SK-N-SH (cell line): ENCODE measurements at regions not wholly inside any gene's neighbourhood (a gene's known extent, or its start where the extent isn't known, plus 50 kb on each side); places are given as distances from the start of the nearest gene placed in this dataset.

ENCODE experiments used
- CTCF ChIA-PET: fragments of 300-600, 350-600 bp; formaldehyde crosslinking; extraction: SDS; loops from one replicate; lab custom pipeline; 2021; lab: Yijun Ruan, JAX
- POLR2A ChIA-PET: fragments of 350-600 bp; sonication (Branson Sonifier 250); formaldehyde crosslinking; extraction: SDS; loops from one replicate; lab custom pipeline; 2020; ENCODE audit warnings: antibody characterized with exemption, inconsistent platforms; lab: Yijun Ruan, JAX
- DNase-seq: peaks from one replicate; pipeline ENCODE4 v3.0.0; 2012
- H2AFZ ChIP-seq: fragments of 200-600 bp; sonication (generic); 2 replicates; pipeline ENCODE4 v1.8.1; 2016; ENCODE audit warnings: antibody characterized with exemption, mild to moderate bottlenecking, low read depth
- H3F3A ChIP-seq: fragments of 200-600 bp; sonication (generic); replicated peaks from 2 replicates; pipeline ENCODE3; 2016; ENCODE audit warnings: antibody characterized with exemption, mild to moderate bottlenecking; ENCODE audit not compliant: insufficient read depth
- H3K27ac ChIP-seq, 2 experiments: fragments of 200-500 bp in 1 of 2; fragments of 200-600 bp in 1 of 2; sonication (Bioruptor generic) in 1 of 2; sonication (generic), shearing (Covaris generic) in 1 of 2; 2 replicates each; pipeline versions ENCODE4 v1.5.1 to v1.6.1; 2014 to 2016; ENCODE audit warnings: low read depth in 2 of 2, inconsistent platforms in 1 of 2, low read length in 1 of 2, mild to moderate bottlenecking in 1 of 2, mixed read lengths in 1 of 2
- H3K27me3 ChIP-seq: fragments of 200-600 bp; sonication (generic), shearing (Covaris generic); 2 replicates; pipeline ENCODE4 v1.6.1; 2016; ENCODE audit warnings: mixed run types; ENCODE audit not compliant: insufficient read depth
- H3K36me3 ChIP-seq, 2 experiments: fragments of 200-500 bp in 1 of 2; fragments of 200-600 bp in 1 of 2; sonication (Bioruptor generic) in 1 of 2; sonication (generic) in 1 of 2; replicated peaks in 1 of 2; 2 replicates each; pipeline versions ENCODE3 to v1.5.1; 2014 to 2016; ENCODE audit warnings: low read length in 1 of 2, mild to moderate bottlenecking in 1 of 2; ENCODE audit not compliant: insufficient read depth in 2 of 2, control insufficient read depth in 1 of 2
- H3K4me1 ChIP-seq, 2 experiments: fragments of 200-500 bp in 1 of 2; fragments of 200-600 bp in 1 of 2; sonication (Bioruptor generic) in 1 of 2; sonication (generic), shearing (Covaris generic) in 1 of 2; 2 replicates each; pipeline versions ENCODE4 v1.5.1 to v1.6.1; 2014 to 2016; ENCODE audit warnings: low read depth in 1 of 2, low read length in 1 of 2, mixed run types in 1 of 2; ENCODE audit not compliant: insufficient read depth in 2 of 2, control insufficient read depth in 1 of 2
- H3K4me2 ChIP-seq: fragments of 200-600 bp; sonication (generic), shearing (Covaris generic); 2 replicates; pipeline ENCODE4 v1.6.1; 2017; ENCODE audit warnings: mixed run types
- H3K4me3 ChIP-seq, 2 experiments: fragments of 200-500 bp in 1 of 2; fragments of 200-600 bp in 1 of 2; sonication (Bioruptor generic) in 1 of 2; sonication (generic), shearing (Covaris generic) in 1 of 2; 2 replicates each; pipeline versions ENCODE4 v1.5.1 to v1.8.1; 2014 to 2016; ENCODE audit warnings: low read depth in 2 of 2, inconsistent platforms in 1 of 2, low read length in 1 of 2, mild to moderate bottlenecking in 1 of 2, mixed read lengths in 1 of 2, moderate library complexity in 1 of 2
- H3K79me2 ChIP-seq: fragments of 200-600 bp; sonication (generic); 2 replicates; pipeline ENCODE4 v1.8.1; 2017; ENCODE audit warnings: mild to moderate bottlenecking; ENCODE audit not compliant: insufficient read depth
- H3K9ac ChIP-seq: fragments of 200-600 bp; sonication (generic); 2 replicates; pipeline ENCODE4 v1.6.1; 2017; ENCODE audit warnings: mixed run types
- H3K9me2 ChIP-seq: fragments of 200-600 bp; sonication (generic); 2 replicates; pipeline ENCODE4 v1.6.1; 2017; ENCODE audit warnings: mixed run types
- H3K9me3 ChIP-seq: fragments of 200-600 bp; sonication (generic); 2 replicates; pipeline ENCODE4 v1.6.1; 2017; ENCODE audit warnings: mixed run types, mild to moderate bottlenecking, moderate library complexity
- H4K20me1 ChIP-seq: fragments of 200-600 bp; sonication (generic); 2 replicates; pipeline ENCODE4 v1.6.1; 2017; ENCODE audit warnings: mild to moderate bottlenecking, mixed run types; ENCODE audit not compliant: insufficient read depth
- CHD2 ChIP-seq: fragments of 150-350 bp; IDR thresholded peaks from 2 replicates; pipeline ENCODE4 v1.6.1; 2018; ENCODE audit warnings: low read length; ENCODE audit not compliant: partially characterized antibody
- ELF1 ChIP-seq: IDR thresholded peaks from 2 replicates; pipeline ENCODE4 v1.4.0; 2012
- EP300 ChIP-seq, 2 experiments: IDR thresholded peaks; 2 replicates each; pipeline versions ENCODE4 v1.4.0 to v1.6.1; 2012; ENCODE audit warnings: borderline replicate concordance in 1 of 2, low read depth in 1 of 2, low read length in 1 of 2
- FOXJ3 ChIP-seq: sonication (generic); formaldehyde crosslinking; IDR thresholded peaks from 2 replicates; pipeline ENCODE4 v1.5.1; 2020; ENCODE audit warnings: mild to moderate bottlenecking, missing genetic modification reagents
- GABPA ChIP-seq: IDR thresholded peaks from 2 replicates; pipeline ENCODE4 v1.4.0; 2012; ENCODE audit warnings: low read depth, mild to moderate bottlenecking
- GATA2 ChIP-seq: sonication (generic); formaldehyde crosslinking; IDR thresholded peaks from 2 replicates; pipeline ENCODE4 v1.5.0; 2020; ENCODE audit warnings: mild to moderate bottlenecking, missing genetic modification reagents
- RAD21 ChIP-seq: IDR thresholded peaks from 2 replicates; pipeline ENCODE4 v1.6.1; 2012; ENCODE audit warnings: mild to moderate bottlenecking, low read length
- RCOR1 ChIP-seq: fragments of 150-350 bp; IDR thresholded peaks from 2 replicates; pipeline ENCODE4 v1.6.1; 2017; ENCODE audit warnings: antibody characterized with exemption, low read length
- TAF1 ChIP-seq: IDR thresholded peaks from 2 replicates; pipeline ENCODE4 v1.6.1; 2012; ENCODE audit warnings: low read depth, mild to moderate bottlenecking, low read length, moderate library complexity, borderline replicate concordance
- TCF12 ChIP-seq: IDR thresholded peaks from 2 replicates; pipeline ENCODE4 v1.4.0; 2012
- TEAD4 ChIP-seq: IDR thresholded peaks from 2 replicates; pipeline ENCODE4 v1.4.0; 2012; ENCODE audit warnings: mild to moderate bottlenecking, borderline replicate concordance; ENCODE audit not compliant: insufficient read depth
- USF1 ChIP-seq: IDR thresholded peaks from 2 replicates; pipeline ENCODE4 v1.4.0; 2012; ENCODE audit warnings: low read depth, borderline replicate concordance
- YY1 ChIP-seq: IDR thresholded peaks from 2 replicates; pipeline ENCODE4 v1.4.0; 2012; ENCODE audit warnings: low read depth, mild to moderate bottlenecking
- WGBS: methylation state at CpG from one replicate; pipeline ENCODE4 v1.1.6; 2017; ENCODE audit warnings: low lambda C conversion rate; 5-methylcytosine and 5-hydroxymethylcytosine counted together
- TF ChIP-seq, protein P1 (sequence below): fragments of 150-350 bp; IDR thresholded peaks from 2 replicates; pipeline ENCODE4 v1.6.1; 2016; ENCODE audit warnings: mild to moderate bottlenecking, low read depth, low read length

DNA sequence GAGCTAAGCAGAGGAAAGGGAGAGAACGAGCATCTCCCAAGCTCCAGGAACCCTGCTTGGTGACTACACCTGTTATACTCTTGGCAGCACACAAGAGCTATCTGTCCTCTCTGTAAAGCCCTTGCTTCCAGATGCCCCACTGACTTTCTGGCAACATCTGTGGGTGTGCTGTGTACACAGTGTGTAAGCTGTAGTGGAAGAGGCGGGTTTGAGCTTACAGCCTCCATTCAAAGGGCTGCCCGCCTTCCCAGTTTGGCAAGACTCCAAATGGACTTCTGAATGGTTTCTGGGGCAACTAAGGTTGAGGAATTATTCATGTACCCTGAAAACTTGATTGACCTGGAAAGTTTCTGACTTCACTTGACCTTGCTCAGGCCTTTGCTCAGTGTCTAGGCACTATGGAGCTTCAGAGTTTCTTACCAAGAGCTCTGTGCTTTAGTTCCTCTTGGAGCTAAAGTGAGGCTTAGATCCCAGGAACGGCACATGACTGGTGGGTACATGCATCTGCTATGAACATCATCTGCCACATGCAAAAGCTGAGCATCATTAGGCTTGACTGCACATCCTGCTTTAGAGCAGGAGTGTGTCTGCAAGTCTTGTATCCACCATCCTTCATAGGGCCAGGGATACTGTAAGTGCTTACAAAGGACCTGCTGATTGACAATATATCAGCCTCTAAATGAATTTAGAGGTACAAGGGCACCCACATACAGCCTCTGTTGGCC is 290.9 kb upstream of the SIX2 start:
- Histone ChIP-seq H3K4me3 (no peak overlapping the region), H3K9me2 (no peaks in the 10 kb centered on the region), H3K36me3 (no peaks in the 10 kb centered on the region), H3K79me2 (no peaks in the 10 kb centered on the region), H2AFZ (no peak overlapping the region), H3K27me3 (no peaks in the 10 kb centered on the region), H3K9ac (no peak overlapping the region), H3K27ac (no peak overlapping the region), H3F3A (no peaks in the 10 kb centered on the region), H4K20me1 (no peaks in the 10 kb centered on the region), H3K9me3 (no peaks in the 10 kb centered on the region), H3K4me1 (peaks cover 0 to 13% of the 10 kb centered on the region in 2 experiments; a peak in 1 of 4 replicates), H3K4me2 (no peak overlapping the region)
- no peak for DNase-seq
- TF ChIP-seq RAD21, result no peak
- no peak for TF ChIP-seq GABPA
- no peak for TF ChIP-seq GATA2 (CRISPR knock-in tag)
- TF ChIP-seq TAF1, result no peak
- no peak for TF ChIP-seq CHD2
- TF ChIP-seq, protein P1, sequence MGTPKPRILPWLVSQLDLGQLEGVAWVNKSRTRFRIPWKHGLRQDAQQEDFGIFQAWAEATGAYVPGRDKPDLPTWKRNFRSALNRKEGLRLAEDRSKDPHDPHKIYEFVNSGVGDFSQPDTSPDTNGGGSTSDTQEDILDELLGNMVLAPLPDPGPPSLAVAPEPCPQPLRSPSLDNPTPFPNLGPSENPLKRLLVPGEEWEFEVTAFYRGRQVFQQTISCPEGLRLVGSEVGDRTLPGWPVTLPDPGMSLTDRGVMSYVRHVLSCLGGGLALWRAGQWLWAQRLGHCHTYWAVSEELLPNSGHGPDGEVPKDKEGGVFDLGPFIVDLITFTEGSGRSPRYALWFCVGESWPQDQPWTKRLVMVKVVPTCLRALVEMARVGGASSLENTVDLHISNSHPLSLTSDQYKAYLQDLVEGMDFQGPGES, result no peak
- TF ChIP-seq TEAD4, result no peak
- TF ChIP-seq TCF12, result no peak
- WGBS, result 83% methylated on average over 4 of the region's 4 CpGs
- POLR2A ChIA-PET, result no interaction called here
- CTCF ChIA-PET, result interaction anchor here (0.9 to 1.6 kb wide), 3 partner anchors 11 to 286 kb away, joined by 3 to 4 read pairs (median 4); no protein-coding TSS in a partner anchor

DNA sequence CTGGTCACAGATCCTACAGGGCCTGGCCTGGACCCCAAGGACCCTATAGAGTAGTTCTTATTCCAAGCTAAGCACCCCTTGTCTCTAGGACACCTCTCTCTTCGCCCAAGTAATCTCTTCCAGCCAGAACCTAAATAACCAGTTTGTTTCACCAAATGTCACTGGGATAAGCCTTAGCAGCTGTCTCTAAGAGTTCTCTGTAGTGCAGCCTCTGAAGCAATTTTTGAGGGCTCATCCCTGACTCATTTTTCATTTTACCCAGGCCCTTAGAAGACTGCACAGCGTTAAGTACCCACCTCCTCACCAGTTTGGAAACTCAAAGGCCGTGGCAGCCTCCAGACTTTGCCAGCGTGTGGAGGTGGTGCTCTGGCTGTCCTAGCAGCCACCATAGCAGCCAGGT is 290.1 kb upstream of the SIX2 start:
- WGBS, result 55% methylated on average over 4 of the region's 4 CpGs
- Histone ChIP-seq H2AFZ (no peak overlapping the region), H3K9me2 (no peaks in the 10 kb centered on the region), H3K9me3 (no peaks in the 10 kb centered on the region), H3K4me3 (no peak overlapping the region), H3K79me2 (no peaks in the 10 kb centered on the region), H3K27ac (no peak overlapping the region)
- TF ChIP-seq ELF1 (no peak), USF1 (no peak), TEAD4 (no peak), RCOR1 (no peak), TAF1 (no peak), TCF12 (no peak), EP300 (IDR thresholded peaks at IDR 0.05; ENCODE audit: borderline replicate concordance in 1 of 2, low read depth in 1 of 2, low read length in 1 of 2) (no peak), YY1 (no peak), FOXJ3 (CRISPR knock-in tag) (no peak), CHD2 (no peak)
- TF ChIP-seq, protein P1, result no peak
- TF ChIP-seq, all 33 proteins: peak for 0
- Histone ChIP-seq H4K20me1 (no peaks in the 10 kb centered on the region), H3K9ac (no peak overlapping the region), H3F3A (no peaks in the 10 kb centered on the region), H3K4me1 (peaks cover 0 to 13% of the 10 kb centered on the region in 2 experiments; a peak in 1 of 4 replicates), H3K4me2 (no peak overlapping the region), H3K36me3 (no peaks in the 10 kb centered on the region), H3K27me3 (no peaks in the 10 kb centered on the region)
- ChIA-PET CTCF (interaction anchor here (1.0 kb wide), 1 partner anchor 12 kb away, joined by 3 read pairs; no protein-coding TSS in a partner anchor), POLR2A (no interaction called here)
- DNase-seq, result no peak
